Kasumi-1 (cell line): ENCODE measurements at regions not wholly inside any gene's neighbourhood (a gene's known extent, or its start where the extent isn't known, plus 50 kb on each side); places are given as distances from the start of the nearest gene placed in this dataset.
"Not testable (repeated sequence)": the region's sequence is repeated elsewhere in the genome, so short reads cannot be mapped to it uniquely, and the experiment has no call there.

ENCODE experiments used
- DNase-seq, 2 experiments: peaks; one replicate each; lab custom pipeline; 2025; lab: John Stamatoyannopoulos, UW

GRCh38 chr9:124084087-124084486 is 72.5 kb downstream of the LHX2 start:
- no peak for DNase-seq

DNA sequence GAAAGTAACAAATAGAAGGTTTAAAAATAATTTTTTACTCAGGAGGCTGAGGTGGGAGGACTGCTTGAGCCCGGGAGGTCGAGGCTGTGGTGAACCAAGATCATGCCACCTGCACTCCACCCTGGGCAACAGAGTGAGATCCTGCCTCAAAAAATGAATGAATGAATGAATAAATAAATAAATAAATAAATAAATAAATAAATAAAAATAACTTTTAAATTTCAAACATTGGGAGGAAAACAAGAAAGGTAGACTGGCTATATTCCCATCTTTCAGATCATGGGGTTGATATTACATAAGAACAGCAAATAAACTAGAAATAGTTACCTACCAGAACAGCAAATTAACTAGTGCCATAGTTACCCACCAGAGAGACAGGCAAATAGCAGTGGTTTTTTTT is 75.7 kb downstream of the LHX2 start:
- no peak for DNase-seq

DNA sequence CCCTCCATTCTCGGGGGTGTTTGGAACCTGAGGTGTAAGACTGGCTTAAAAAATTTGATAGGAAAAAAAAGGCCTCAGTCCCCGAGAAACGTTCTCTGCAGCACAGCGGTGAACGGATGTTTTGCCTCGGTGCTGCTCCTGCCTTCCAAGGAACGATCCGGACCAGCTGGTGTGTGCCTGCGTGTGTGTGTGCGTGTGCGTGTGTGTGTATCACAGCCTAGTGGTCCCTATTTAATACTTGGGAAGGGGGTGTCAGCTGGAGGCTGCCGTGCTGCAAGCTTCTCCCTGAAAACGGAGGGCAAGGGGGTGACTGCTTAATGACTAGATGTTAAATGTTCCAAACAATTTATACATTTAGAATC is 76.9 kb downstream of the LHX2 start:
- no peak for DNase-seq

GRCh38 chr9:124089631-124090488 is 78.3 kb downstream of the LHX2 start:
- DNase-seq = not testable (repeated sequence)

DNA sequence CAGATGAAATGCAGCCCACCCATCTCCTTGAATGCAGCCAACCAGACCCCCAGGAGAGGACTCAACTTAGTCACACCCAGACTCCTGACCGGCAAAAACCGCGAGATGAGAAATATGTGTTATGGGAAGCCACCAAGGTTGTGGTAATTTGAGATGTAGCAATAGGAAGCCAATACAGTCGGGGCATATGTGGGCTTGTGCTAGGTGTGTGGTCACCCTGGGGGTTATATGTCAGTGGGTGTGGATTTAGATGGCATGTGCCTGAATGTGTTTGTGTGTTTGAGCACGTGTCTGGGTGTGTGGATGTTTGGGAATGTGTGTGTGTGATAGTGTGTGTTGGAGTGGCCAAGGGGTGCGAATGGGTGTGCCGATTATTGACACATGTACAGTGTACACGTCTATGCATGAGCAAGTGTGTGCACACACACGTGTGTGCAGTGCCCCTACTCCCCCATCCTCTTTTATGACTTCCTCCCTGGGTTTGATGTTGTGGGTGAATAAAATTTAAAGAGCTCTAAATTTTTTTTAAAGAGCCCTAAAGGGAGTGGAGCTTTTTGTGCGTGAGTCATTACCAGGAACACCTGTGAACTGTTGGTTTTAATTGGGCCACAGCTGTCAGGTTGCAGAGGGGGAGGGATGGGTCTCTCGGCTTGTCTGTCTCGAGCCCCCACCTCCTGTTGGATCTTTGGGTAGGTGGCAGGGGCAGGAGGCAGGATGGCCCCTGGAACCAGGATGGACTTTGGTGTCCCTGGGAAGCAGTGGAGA is 86.8 kb downstream of the LHX2 start:
- DNase-seq = no peak

GRCh38 chr9:124099860-124100259 is 88.3 kb downstream of the LHX2 start:
- no peak for DNase-seq

- DNase-seq = no peak
These were observed 89.8 kb downstream of the LHX2 start for GRCh38 chr9:124101215-124101968.

- no peak for DNase-seq
These were observed 90.4 kb downstream of the LHX2 start for GRCh38 chr9:124101969-124102345.

GRCh38 chr9:124102363-124102762 is 90.8 kb downstream of the LHX2 start:
- DNase-seq = no peak

- no peak for DNase-seq
These were observed 93.7 kb downstream of the LHX2 start for GRCh38 chr9:124105266-124105665.

DNA sequence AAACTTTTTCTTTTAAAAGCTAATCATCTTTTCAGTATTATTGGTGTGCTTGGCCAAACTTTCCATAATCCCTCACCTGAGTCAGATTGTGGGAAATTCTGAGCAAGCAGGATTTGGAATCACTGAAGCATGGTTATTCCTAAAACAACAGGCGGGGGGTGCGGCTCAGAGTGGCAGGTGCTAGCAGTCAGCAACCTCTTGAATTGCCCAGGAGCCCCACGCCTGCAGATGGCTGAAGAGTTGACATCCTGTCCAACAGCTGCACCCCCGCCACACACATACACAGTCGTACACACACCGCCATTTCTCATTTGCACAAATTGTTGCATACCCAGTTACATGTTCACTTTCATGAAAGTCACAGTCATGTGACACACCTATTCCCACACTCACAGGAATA is 96.6 kb downstream of the LHX2 start:
- no peak for DNase-seq

DNA sequence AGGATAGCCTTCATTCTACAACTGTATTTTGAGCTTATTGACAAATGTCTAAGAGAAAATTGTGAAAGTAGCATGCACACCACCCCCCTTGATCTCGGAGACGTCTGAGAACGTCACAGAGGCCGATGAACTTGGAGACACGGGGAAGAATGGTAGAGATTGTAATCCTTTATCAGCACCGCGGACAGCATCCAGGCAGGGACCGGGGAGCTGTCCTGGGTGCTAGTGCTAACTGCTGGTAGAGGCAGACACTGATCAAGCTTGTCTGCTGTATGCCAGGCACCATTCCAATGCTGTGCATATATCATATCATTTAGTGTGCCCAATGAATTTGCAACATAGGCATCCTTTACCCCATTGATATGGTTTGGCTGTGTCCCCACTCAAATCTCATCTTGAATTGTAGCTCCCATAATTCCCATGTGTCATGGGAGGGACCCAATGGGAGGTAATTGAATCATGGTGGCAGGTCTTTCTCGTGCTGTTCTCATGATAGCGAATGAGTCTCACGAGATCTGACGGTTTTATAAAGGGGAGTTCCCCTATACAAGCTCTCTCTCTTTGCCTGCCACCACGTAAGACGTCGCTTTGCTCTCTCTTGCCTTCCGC is 98.8 kb downstream of the LHX2 start:
- peak; percentile 65 to 82 for DNase-seq

GRCh38 chr9:124116683-124117363 is 105.3 kb downstream of the LHX2 start:
- DNase-seq = no peak

DNA sequence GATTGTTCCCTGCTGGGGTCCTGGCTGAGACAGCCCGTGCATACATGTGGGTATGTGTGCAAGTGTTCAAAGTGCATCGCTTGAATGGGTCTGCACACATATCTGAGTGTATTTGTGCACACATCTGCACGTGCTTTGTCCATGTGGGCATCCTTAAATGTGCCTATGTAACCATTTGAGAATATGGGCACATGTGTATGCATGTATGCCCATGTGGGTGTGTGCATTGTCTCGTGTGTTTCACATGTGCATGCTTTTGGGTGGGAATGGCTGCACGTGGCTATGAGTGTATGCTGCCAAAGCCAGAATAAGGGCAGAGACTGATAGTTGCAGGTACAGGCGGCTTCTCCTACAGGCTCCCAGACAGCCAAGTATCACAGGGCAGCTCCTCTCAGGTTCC is 107.3 kb downstream of the LHX2 start:
- no peak for DNase-seq

- DNase-seq = no peak
These were observed 108.7 kb downstream of the LHX2 start for GRCh38 chr9:124120272-124120671.

GRCh38 chr9:124121725-124122124 is 110.2 kb downstream of the LHX2 start:
- DNase-seq = no peak

DNA sequence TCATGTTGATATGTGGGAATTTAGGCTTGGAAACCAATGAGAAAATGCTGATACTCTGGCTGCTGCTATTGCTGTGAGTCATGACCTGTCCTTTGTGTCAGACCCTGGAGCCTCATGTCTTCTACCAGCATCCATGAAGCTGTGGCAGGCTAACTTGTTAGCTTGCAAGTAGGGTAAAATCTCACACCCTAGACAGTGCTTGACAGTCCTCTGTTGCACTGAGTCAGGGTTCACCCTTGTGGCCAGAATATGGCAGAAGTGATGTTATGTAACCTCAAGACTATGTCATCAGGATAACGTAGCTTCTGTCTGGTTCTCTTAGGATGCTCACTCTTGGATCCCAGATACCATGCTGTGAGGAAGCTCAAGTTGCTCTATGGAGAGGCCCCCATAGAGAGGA is 110.8 kb downstream of the LHX2 start:
- DNase-seq = no peak

DNA sequence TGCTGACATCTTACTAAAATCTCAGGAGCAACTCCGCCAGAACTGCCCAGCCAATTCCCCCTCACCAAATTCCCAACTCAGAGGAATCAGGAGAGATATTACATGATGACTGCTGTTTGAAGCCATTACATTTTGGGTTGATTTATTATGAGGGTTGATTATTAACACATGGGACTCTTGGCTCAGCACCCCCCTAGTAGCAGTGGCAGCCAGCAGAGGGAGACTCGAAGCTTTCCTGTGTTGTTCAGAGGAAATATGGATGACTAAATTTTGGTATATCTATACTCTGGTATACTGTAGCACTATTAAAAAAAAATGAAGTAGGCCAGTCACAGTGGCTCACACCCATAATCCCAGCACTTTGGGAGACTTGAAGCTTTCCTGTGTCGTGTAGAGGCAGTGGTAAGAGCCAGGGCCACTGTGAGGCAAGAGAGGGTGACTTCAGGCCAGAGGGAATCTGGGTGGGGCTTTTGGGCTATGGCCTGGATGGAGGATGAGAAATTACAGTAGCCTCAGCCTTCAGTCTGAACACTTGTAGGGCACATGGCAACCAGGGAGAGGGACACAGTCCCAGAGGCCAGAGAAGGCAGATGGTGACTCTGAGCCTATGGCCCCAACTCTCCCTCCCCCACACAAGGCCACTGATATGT is 111.4 kb downstream of the LHX2 start:
- DNase-seq = peak; percentile 35 to 69

DNA sequence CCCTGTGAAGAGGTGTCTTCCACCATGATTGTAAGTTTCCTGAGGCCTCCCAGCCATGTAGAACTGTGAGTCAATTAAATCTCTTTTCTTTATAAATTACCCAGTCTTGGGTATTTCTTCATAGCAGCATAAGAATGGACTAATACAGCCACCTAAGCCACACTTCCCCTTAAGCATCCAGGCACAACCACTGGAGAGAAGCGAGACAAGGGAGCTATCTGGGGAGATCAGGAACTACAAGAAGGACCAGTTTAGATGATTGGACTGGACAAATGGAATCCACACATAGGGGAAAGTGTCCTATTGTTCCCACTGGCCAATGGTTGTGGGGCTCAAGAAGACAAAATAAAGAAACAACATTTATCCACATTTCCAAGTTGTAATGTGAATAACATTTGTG is 112.1 kb downstream of the LHX2 start:
- peak; percentile 13 to 18 for DNase-seq

DNA sequence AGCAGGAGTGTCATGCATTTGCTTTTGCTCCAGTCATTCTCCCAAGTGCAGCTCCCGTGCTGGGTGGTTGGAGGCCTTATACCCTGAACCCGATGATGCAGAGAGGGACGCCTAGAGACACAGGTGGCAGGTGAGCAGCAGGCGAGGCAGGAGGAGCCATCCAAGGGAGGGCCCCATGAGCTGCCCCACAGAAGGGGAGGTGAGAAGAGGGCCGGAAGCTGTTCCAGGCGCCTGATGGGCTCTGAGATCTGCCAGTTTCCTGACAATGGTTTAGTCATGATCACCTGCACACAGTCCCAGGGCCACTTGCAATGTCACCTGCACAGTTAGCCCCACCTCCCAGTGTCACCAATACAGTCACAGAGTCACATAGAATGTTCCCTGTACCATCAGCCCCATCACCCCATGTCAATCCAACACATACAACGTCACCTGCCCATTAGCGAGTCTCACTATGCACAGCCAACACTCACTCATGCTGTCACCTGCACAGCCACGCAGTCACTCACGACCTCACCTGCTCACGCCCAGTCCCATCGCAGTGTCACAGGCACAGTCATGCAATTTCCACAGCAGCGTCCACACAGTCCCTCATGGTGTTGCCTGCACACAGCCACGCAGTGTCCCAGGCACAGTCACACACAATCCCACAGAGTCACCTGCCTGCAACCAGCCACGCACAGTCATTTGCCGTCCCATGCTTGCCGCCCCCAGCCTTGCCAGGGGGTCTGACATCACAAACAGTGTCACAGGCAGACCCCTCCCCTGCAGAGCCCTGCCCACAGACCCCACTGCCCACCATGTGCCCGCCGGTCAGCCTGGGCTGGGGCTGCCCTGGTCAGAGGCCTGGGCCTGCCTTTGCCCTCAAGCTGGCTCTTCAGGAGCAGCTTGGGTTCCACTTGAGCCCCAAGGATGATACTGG is 113.4 kb downstream of the LHX2 start:
- DNase-seq = no peak
